ENCODE measurements at regions not wholly inside any gene's neighbourhood (a gene's known extent, or its start where the extent isn't known, plus 50 kb on each side); places are given as distances from the start of the nearest gene placed in this dataset.

- no peak for DNase-seq (ENCODE audit: low spot score)
Measured at GRCh38 chr2:176648700-176649297, 379.6 kb downstream of the MTX2 start.

GRCh38 chr2:176650104-176650837 lies 381.0 kb downstream of the MTX2 start:
- no peak for DNase-seq (ENCODE audit: low spot score)

GRCh38 chr2:176650838-176651555 lies 381.8 kb downstream of the MTX2 start:
- DNase-seq (ENCODE audit: low spot score), result no peak

GRCh38 chr2:176652300-176653182 lies 383.3 kb downstream of the MTX2 start:
- DNase-seq (ENCODE audit: low spot score), result peak; percentile 75

- DNase-seq (ENCODE audit: low spot score), result peak; percentile 61
Measured at GRCh38 chr2:176653479-176654443, 384.5 kb downstream of the MTX2 start.

- DNase-seq (ENCODE audit: low spot score), result no peak
Measured at GRCh38 chr2:176656038-176656775, 387.0 kb downstream of the MTX2 start.

GRCh38 chr2:176656776-176657140 lies 387.5 kb downstream of the MTX2 start:
- no peak for DNase-seq (ENCODE audit: low spot score)

- no peak for DNase-seq (ENCODE audit: low spot score)
Measured at GRCh38 chr2:176657393-176657792, 388.2 kb downstream of the MTX2 start.

- no peak for DNase-seq (ENCODE audit: low spot score)
Measured at GRCh38 chr2:176658708-176659107, 389.5 kb downstream of the MTX2 start.

GRCh38 chr2:176662753-176663152 lies 393.5 kb downstream of the MTX2 start:
- no peak for DNase-seq (ENCODE audit: low spot score)

- DNase-seq (ENCODE audit: low spot score), result no peak
Measured at GRCh38 chr2:176664478-176664877, 395.2 kb downstream of the MTX2 start.

- no peak for DNase-seq (ENCODE audit: low spot score)
Measured at GRCh38 chr2:176665086-176665485, 395.8 kb downstream of the MTX2 start.

GRCh38 chr2:176668912-176669311 lies 399.7 kb downstream of the MTX2 start:
- no peak for DNase-seq (ENCODE audit: low spot score)

GRCh38 chr2:176669398-176670174 lies 400.3 kb downstream of the MTX2 start:
- DNase-seq (ENCODE audit: low spot score), result no peak

GRCh38 chr2:176675271-176675949 lies 406.2 kb downstream of the MTX2 start:
- no peak for DNase-seq (ENCODE audit: low spot score)

- DNase-seq (ENCODE audit: low spot score), result no peak
Measured at GRCh38 chr2:176677746-176678265, 408.6 kb downstream of the MTX2 start.

GRCh38 chr2:176678571-176678970 lies 409.3 kb downstream of the MTX2 start:
- no peak for DNase-seq (ENCODE audit: low spot score)

GRCh38 chr2:176679061-176679669 lies 409.9 kb downstream of the MTX2 start:
- no peak for DNase-seq (ENCODE audit: low spot score)
